Hepatocyte (in vitro differentiated cells): ENCODE measurements at regions not wholly inside any gene's neighbourhood (a gene's known extent, or its start where the extent isn't known, plus 50 kb on each side); places are given as distances from the start of the nearest gene placed in this dataset.

ENCODE experiments used
- DNase-seq: peaks from one replicate; pipeline ENCODE4 v3.0.0-alpha.2; 2016; ENCODE audit warnings: low spot score
- H2AFZ ChIP-seq: fragments of 200-600 bp; sonication (generic); 2 replicates; pipeline ENCODE4 v1.6.0; 2016; ENCODE audit warnings: antibody characterized with exemption, mild to moderate bottlenecking
- H3K27ac ChIP-seq: fragments of 200-600 bp; sonication (generic); 2 replicates; pipeline ENCODE4 v1.5.1; 2016; ENCODE audit warnings: mild to moderate bottlenecking
- H3K27me3 ChIP-seq: fragments of 200-600 bp; sonication (generic); 2 replicates; pipeline ENCODE4 v1.6.1; 2016
- H3K36me3 ChIP-seq: fragments of 200-600 bp; sonication (generic); replicated peaks from 2 replicates; pipeline ENCODE4 v1.5.1; 2016; ENCODE audit warnings: low read depth; ENCODE audit not compliant: insufficient read depth
- H3K4me1 ChIP-seq: fragments of 200-600 bp; sonication (generic); 2 replicates; pipeline ENCODE4 v1.5.1; 2016; ENCODE audit warnings: mild to moderate bottlenecking, moderate library complexity; ENCODE audit not compliant: insufficient read depth
- H3K4me2 ChIP-seq: fragments of 200-600 bp; sonication (generic); 2 replicates; pipeline ENCODE4 v1.6.0; 2016
- H3K4me3 ChIP-seq: fragments of 200-600 bp; sonication (generic); 2 replicates; pipeline ENCODE4 v1.5.1; 2016; ENCODE audit warnings: mild to moderate bottlenecking
- H3K79me2 ChIP-seq: fragments of 200-600 bp; sonication (generic); 2 replicates; pipeline ENCODE4 v1.6.0; 2017; ENCODE audit warnings: mild to moderate bottlenecking
- H3K9me2 ChIP-seq: fragments of 200-600 bp; sonication (generic); replicated peaks from 2 replicates; pipeline ENCODE4 v1.6.0; 2017; ENCODE audit warnings: mild to moderate bottlenecking; ENCODE audit not compliant: insufficient read depth
- H3K9me3 ChIP-seq: fragments of 200-600 bp; sonication (generic); 2 replicates; pipeline ENCODE4 v1.5.1; 2016; ENCODE audit warnings: low read depth, mild to moderate bottlenecking
- H4K20me1 ChIP-seq: fragments of 200-600 bp; sonication (generic); 2 replicates; pipeline ENCODE4 v1.6.0; 2016; ENCODE audit warnings: mild to moderate bottlenecking; ENCODE audit not compliant: insufficient read depth, poor library complexity, severe bottlenecking
- EZH2 ChIP-seq: fragments of 200-600 bp; sonication (generic); IDR thresholded peaks from 2 replicates; pipeline ENCODE4 v1.6.1; 2016; ENCODE audit warnings: antibody characterized with exemption, mild to moderate bottlenecking, borderline replicate concordance
- EZH2phosphoT487 ChIP-seq: fragments of 200-600 bp; sonication (generic); IDR thresholded peaks from one replicate; pipeline ENCODE4 v1.6.1; 2018; ENCODE audit warnings: antibody characterized with exemption, mild to moderate bottlenecking, low read depth, moderate library complexity; ENCODE audit not compliant: unreplicated experiment, severe bottlenecking
- WGBS: methylation state at CpG from one replicate; pipeline ENCODE4 v1.1.6; 2016; ENCODE audit warnings: low lambda C conversion rate; ENCODE audit errors: missing lambda C conversion rate; 5-methylcytosine and 5-hydroxymethylcytosine counted together
- TF ChIP-seq, protein P1 (sequence below): fragments of 200-600 bp; sonication (generic); IDR thresholded peaks from 2 replicates; pipeline ENCODE4 v1.5.1; 2016; ENCODE audit warnings: antibody characterized with exemption, mild to moderate bottlenecking; ENCODE audit not compliant: poor library complexity

DNA sequence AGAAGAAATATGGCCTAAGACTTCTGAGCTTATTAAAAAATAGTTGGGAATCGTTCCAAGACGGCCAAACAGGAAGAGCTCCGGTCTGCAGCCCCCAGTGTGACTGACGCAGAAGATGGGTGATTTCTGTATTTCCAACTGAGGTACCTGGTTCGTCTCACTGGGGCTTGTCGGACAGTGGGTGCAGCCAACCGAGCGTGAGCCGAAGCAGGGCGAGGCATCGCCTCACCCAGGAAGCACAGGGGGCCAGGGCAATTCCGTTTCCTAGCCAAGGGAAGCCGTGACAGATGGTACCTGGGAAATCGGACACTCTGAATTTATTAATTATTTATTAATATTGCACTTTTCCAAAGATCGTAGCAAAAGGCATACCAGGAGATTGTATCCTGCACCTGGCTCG is 857.8 kb downstream of the C12orf50 start:
- H3K4me3 ChIP-seq = no peak overlapping the region
- H3K4me1 ChIP-seq = no peaks in the 10 kb centered on the region
- no peaks in the 10 kb centered on the region for H3K79me2 ChIP-seq
- 90% methylated on average over 16 of the region's 16 CpGs for WGBS
- H3K9me3 ChIP-seq = peaks cover under 1% of the 10 kb centered on the region
- no peak overlapping the region for H3K4me2 ChIP-seq
- DNase-seq = no peak
- H2AFZ ChIP-seq = no peak overlapping the region
- H3K27me3 ChIP-seq = no peaks in the 10 kb centered on the region
- H3K36me3 ChIP-seq = no peaks in the 10 kb centered on the region
- no peak overlapping the region for H3K27ac ChIP-seq
- TF ChIP-seq EZH2 = no peak
- TF ChIP-seq, protein P1, sequence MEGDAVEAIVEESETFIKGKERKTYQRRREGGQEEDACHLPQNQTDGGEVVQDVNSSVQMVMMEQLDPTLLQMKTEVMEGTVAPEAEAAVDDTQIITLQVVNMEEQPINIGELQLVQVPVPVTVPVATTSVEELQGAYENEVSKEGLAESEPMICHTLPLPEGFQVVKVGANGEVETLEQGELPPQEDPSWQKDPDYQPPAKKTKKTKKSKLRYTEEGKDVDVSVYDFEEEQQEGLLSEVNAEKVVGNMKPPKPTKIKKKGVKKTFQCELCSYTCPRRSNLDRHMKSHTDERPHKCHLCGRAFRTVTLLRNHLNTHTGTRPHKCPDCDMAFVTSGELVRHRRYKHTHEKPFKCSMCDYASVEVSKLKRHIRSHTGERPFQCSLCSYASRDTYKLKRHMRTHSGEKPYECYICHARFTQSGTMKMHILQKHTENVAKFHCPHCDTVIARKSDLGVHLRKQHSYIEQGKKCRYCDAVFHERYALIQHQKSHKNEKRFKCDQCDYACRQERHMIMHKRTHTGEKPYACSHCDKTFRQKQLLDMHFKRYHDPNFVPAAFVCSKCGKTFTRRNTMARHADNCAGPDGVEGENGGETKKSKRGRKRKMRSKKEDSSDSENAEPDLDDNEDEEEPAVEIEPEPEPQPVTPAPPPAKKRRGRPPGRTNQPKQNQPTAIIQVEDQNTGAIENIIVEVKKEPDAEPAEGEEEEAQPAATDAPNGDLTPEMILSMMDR = no peak
- no peak for TF ChIP-seq EZH2phosphoT487
- no peaks in the 10 kb centered on the region for H3K9me2 ChIP-seq
- no peaks in the 10 kb centered on the region for H4K20me1 ChIP-seq

- Histone ChIP-seq H3K9me3 (peaks cover 2% of the 10 kb centered on the region), H3K4me2 (no peak overlapping the region), H3K9me2 (no peaks in the 10 kb centered on the region), H3K36me3 (no peaks in the 10 kb centered on the region), H3K27me3 (no peaks in the 10 kb centered on the region), H3K4me3 (no peak overlapping the region), H3K27ac (no peak overlapping the region), H3K4me1 (no peaks in the 10 kb centered on the region), H3K79me2 (no peaks in the 10 kb centered on the region), H2AFZ (no peak overlapping the region), H4K20me1 (no peaks in the 10 kb centered on the region)
- no peak for DNase-seq
- TF ChIP-seq EZH2phosphoT487 (no peak), EZH2 (no peak)
- TF ChIP-seq, protein P1 = no peak
Observed at GRCh38 chr12:87169010-87169409, 860.2 kb downstream of the C12orf50 start.

DNA sequence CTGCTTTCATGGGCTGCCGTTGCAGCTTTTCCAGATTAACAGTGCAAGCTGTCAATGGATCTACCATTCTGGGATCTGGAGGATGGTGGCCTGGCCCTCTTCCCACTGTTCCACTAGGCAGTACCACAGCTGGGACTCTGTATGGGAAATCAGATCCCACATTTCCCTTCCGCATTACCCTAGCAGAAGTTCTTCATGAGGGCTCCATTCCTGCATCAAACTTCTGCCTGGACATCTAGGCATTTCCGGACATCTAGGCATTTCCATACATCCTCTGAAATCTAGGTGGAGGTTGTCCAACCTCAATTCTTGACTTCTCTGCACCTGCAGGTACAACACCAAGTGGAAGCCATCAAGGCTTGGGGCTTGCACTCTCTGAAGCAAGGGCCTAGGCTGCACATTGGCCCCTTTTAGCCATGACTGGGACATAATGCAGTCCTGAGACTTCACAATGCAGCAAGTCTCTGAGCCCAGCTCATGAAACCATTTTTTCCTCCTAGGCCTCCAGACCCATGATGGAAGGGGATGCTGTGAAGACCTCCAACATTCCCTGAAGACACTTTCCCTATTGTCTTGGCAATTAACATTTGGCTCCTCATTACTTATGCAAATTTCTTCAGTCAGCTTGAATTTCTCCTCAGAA is 863.3 kb downstream of the C12orf50 start:
- no peak overlapping the region for H3K4me3 ChIP-seq
- no peak overlapping the region for H2AFZ ChIP-seq
- WGBS = 96% methylated on average over 3 of the region's 3 CpGs
- H4K20me1 ChIP-seq = no peaks in the 10 kb centered on the region
- H3K4me1 ChIP-seq = no peaks in the 10 kb centered on the region
- no peaks in the 10 kb centered on the region for H3K9me2 ChIP-seq
- no peaks in the 10 kb centered on the region for H3K79me2 ChIP-seq
- peaks cover 2% of the 10 kb centered on the region for H3K9me3 ChIP-seq
- H3K36me3 ChIP-seq = no peaks in the 10 kb centered on the region
- no peak overlapping the region for H3K4me2 ChIP-seq
- H3K27me3 ChIP-seq = no peaks in the 10 kb centered on the region
- TF ChIP-seq EZH2phosphoT487 (no peak), EZH2 (no peak)
- TF ChIP-seq, protein P1 = no peak
- no peak for DNase-seq
- H3K27ac ChIP-seq = no peak overlapping the region
